ENCODE measurements at regions not wholly inside any gene's neighbourhood (a gene's known extent, or its start where the extent isn't known, plus 50 kb on each side); places are given as distances from the start of the nearest gene placed in this dataset.

GRCh38 chr18:41545091-41545888 lies 409.7 kb upstream of the PIK3C3 start:
- TF ChIP-seq, protein P1, sequence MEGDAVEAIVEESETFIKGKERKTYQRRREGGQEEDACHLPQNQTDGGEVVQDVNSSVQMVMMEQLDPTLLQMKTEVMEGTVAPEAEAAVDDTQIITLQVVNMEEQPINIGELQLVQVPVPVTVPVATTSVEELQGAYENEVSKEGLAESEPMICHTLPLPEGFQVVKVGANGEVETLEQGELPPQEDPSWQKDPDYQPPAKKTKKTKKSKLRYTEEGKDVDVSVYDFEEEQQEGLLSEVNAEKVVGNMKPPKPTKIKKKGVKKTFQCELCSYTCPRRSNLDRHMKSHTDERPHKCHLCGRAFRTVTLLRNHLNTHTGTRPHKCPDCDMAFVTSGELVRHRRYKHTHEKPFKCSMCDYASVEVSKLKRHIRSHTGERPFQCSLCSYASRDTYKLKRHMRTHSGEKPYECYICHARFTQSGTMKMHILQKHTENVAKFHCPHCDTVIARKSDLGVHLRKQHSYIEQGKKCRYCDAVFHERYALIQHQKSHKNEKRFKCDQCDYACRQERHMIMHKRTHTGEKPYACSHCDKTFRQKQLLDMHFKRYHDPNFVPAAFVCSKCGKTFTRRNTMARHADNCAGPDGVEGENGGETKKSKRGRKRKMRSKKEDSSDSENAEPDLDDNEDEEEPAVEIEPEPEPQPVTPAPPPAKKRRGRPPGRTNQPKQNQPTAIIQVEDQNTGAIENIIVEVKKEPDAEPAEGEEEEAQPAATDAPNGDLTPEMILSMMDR (conservative IDR thresholded peaks at IDR 0.05; ENCODE audit: low read depth, low read length): no peak
- TF ChIP-seq EZH2 (IDR thresholded peaks at IDR 0.05; ENCODE audit: low read length, unreplicated experiment): no peak
